Glutamatergic neuron (in vitro differentiated cells): ENCODE measurements at regions not wholly inside any gene's neighbourhood (a gene's known extent, or its start where the extent isn't known, plus 50 kb on each side); places are given as distances from the start of the nearest gene placed in this dataset.

Source experiments
- DNase-seq: peaks from one replicate; pipeline ENCODE4 v3.0.0; 2022
- H3K27ac Mint-ChIP-seq: one replicate; pipeline ENCODE4 v1.8.0; 2020; ENCODE audit warnings: mild to moderate bottlenecking, mixed read lengths, inconsistent platforms; ENCODE audit not compliant: unreplicated experiment
- H3K27me3 Mint-ChIP-seq: one replicate; pipeline ENCODE4 v1.8.0; 2020; ENCODE audit warnings: mild to moderate bottlenecking, moderate library complexity, mixed read lengths, inconsistent platforms; ENCODE audit not compliant: unreplicated experiment
- H3K36me3 Mint-ChIP-seq: one replicate; pipeline ENCODE4 v1.8.0; 2020; ENCODE audit warnings: mild to moderate bottlenecking, mixed read lengths, inconsistent platforms; ENCODE audit not compliant: unreplicated experiment
- H3K4me1 Mint-ChIP-seq: one replicate; pipeline ENCODE4 v1.8.0; 2020; ENCODE audit warnings: mild to moderate bottlenecking, low read depth, mixed read lengths, inconsistent platforms; ENCODE audit not compliant: unreplicated experiment
- H3K4me3 Mint-ChIP-seq: one replicate; pipeline ENCODE4 v1.8.0; 2020; ENCODE audit warnings: mild to moderate bottlenecking, mixed read lengths, inconsistent platforms; ENCODE audit not compliant: unreplicated experiment
- H3K9me3 Mint-ChIP-seq: one replicate; pipeline ENCODE4 v1.8.0; 2020; ENCODE audit warnings: mild to moderate bottlenecking, moderate library complexity, mixed read lengths, inconsistent platforms; ENCODE audit not compliant: unreplicated experiment
- TF ChIP-seq, protein P1 (sequence below): fragments of 200-600 bp; sonication (generic); IDR thresholded peaks from one replicate; pipeline ENCODE4 v1.5.0; 2021; ENCODE audit not compliant: partially characterized antibody, unreplicated experiment

DNA sequence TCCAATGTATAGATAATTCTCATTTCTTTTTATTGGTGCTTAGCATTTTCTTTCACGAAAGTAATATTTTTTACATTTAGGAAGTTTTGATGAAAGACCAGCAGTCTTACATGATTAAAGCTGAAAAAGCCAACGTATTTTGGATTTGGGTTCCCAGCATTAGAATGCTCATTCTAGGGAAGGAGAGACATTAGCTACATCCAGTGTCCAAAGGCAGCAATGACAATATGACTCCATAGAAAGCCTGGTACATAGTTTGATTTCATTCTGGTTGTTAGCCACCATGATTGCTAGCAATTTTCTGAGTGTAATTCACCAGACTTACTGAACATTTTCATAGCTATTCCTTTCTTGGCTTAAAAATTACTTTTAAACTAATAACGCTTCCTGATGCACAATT is 1397.5 kb downstream of the PCDH7 start:
- Mint-ChIP-seq H3K4me3 (no peak overlapping the region), H3K4me1 (no peaks in the 10 kb centered on the region), H3K36me3 (no peaks in the 10 kb centered on the region), H3K27ac (no peak overlapping the region), H3K9me3 (no peaks in the 10 kb centered on the region), H3K27me3 (no peaks in the 10 kb centered on the region)
- DNase-seq: no peak
- TF ChIP-seq, protein P1, sequence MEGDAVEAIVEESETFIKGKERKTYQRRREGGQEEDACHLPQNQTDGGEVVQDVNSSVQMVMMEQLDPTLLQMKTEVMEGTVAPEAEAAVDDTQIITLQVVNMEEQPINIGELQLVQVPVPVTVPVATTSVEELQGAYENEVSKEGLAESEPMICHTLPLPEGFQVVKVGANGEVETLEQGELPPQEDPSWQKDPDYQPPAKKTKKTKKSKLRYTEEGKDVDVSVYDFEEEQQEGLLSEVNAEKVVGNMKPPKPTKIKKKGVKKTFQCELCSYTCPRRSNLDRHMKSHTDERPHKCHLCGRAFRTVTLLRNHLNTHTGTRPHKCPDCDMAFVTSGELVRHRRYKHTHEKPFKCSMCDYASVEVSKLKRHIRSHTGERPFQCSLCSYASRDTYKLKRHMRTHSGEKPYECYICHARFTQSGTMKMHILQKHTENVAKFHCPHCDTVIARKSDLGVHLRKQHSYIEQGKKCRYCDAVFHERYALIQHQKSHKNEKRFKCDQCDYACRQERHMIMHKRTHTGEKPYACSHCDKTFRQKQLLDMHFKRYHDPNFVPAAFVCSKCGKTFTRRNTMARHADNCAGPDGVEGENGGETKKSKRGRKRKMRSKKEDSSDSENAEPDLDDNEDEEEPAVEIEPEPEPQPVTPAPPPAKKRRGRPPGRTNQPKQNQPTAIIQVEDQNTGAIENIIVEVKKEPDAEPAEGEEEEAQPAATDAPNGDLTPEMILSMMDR: no peak

DNA sequence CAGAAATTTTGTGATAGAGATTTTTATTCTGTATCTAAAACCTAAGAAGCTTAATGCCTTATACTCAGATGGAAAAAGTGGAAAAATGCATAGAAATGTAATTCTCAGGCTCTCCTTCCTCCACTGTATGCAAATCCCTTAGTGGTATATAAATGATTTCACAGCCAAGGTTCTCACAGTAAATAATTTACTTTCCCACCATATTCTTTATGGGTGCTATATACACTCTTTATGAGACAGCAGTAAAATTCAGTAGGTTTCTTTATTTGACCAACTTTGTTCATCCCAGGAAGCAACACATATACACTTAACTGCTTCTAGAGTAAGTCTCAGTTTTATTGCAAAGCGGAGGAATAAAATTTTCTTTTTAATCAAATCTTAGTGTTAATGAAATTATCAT is 1399.7 kb downstream of the PCDH7 start:
- no peak for DNase-seq
- Mint-ChIP-seq H3K27ac (no peak overlapping the region), H3K4me3 (no peak overlapping the region), H3K4me1 (no peaks in the 10 kb centered on the region), H3K36me3 (no peaks in the 10 kb centered on the region), H3K9me3 (no peaks in the 10 kb centered on the region), H3K27me3 (no peaks in the 10 kb centered on the region)
- TF ChIP-seq, protein P1: no peak

DNA sequence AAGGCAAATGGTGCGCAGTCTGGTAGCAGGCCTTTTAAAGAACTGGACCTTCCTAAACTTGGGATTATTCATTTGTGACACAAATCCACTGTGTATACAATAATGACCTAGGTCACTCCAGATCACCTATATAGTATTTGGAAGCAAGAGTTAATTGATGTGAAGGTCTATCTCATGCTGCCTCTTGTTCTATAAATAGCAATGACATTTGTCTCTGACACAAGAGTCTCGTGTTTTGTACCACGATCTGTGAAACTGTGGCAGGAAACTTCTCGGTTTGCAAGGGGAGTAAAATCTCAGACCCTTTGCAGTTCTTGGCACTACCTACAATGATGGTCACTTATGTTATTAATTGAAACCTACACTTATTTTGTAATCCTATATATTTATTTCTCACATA is 1408.4 kb downstream of the PCDH7 start:
- DNase-seq: no peak
- Mint-ChIP-seq H3K27me3 (no peaks in the 10 kb centered on the region), H3K4me1 (no peaks in the 10 kb centered on the region), H3K36me3 (no peaks in the 10 kb centered on the region), H3K4me3 (no peak overlapping the region), H3K27ac (no peak overlapping the region), H3K9me3 (no peaks in the 10 kb centered on the region)
- TF ChIP-seq, protein P1: no peak

DNA sequence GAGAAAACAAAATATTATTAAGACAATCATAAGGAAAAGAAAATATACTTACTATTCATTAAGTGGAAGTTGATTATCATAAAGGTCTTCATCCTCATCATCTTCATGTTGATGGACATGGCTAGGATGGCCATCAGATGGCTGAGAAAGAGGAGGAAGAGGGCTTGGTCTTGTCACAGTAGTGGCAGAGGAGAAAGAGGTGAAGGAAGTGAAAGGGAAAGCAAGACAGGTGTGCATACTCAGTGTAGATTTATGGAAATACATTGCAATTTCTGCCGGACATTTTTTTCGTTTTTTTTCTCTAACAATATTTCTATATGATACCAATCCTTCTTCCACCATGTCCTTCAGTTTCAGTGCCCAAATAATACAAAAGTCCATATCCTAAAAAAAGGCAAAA is 1409.8 kb downstream of the PCDH7 start:
- DNase-seq: no peak
- TF ChIP-seq, protein P1: no peak
- no peaks in the 10 kb centered on the region for H3K27me3 Mint-ChIP-seq
- no peaks in the 10 kb centered on the region for H3K9me3 Mint-ChIP-seq
- no peaks in the 10 kb centered on the region for H3K4me1 Mint-ChIP-seq
- no peaks in the 10 kb centered on the region for H3K36me3 Mint-ChIP-seq
- no peak overlapping the region for H3K4me3 Mint-ChIP-seq
- no peak overlapping the region for H3K27ac Mint-ChIP-seq

DNA sequence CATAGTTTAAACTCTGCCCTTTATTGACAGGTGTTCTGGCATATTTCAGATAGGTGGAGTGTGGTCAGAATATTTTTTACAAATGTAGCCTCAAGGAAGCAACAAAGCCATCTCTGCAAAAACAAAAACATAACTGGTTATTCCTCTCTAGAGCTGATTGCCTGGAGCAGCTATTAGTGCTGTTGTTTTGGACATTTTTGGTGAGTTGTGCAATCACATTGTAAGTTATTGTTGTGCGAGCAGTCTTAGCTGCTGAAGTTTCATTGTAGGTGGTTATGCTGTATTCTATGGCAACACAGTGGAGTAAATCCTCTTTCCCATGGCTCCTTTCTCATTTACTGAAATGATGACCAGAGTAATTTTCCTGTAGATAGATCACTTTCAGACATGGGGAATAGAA is 1413.0 kb downstream of the PCDH7 start:
- Mint-ChIP-seq H3K36me3 (no peaks in the 10 kb centered on the region), H3K4me1 (no peaks in the 10 kb centered on the region), H3K27me3 (no peaks in the 10 kb centered on the region), H3K27ac (no peak overlapping the region), H3K9me3 (no peaks in the 10 kb centered on the region), H3K4me3 (no peak overlapping the region)
- TF ChIP-seq, protein P1: no peak
- no peak for DNase-seq
